ENCODE measurements at regions not wholly inside any gene's neighbourhood (a gene's known extent, or its start where the extent isn't known, plus 50 kb on each side); places are given as distances from the start of the nearest gene placed in this dataset.

GRCh38 chr5:126143622-126144021, 279.6 kb upstream of the GRAMD2B start:
- no peaks in the 10 kb centered on the region for H3K36me3 ChIP-seq (replicated peaks in 1 of 2; ENCODE audit: control insufficient read depth in 1 of 2, insufficient read depth in 2 of 2, low read length in 2 of 2)
- ATAC-seq = no peak
- H3K4me3 ChIP-seq (replicated peaks in 1 of 3; ENCODE audit: insufficient read depth in 1 of 3, low read depth in 2 of 3, low read length in 3 of 3) = no peak overlapping the region
- no peak for FAIRE-seq
- no TSS peak for BruUV-seq (replicated peaks)
- no peaks in the 10 kb centered on the region for H3K9me3 ChIP-seq (ENCODE audit: low read length)
- H3K79me2 ChIP-seq (ENCODE audit: insufficient read depth, low read length) = no peaks in the 10 kb centered on the region
- in situ Hi-C loops (cut with HindIII; ENCODE audit: extremely low pct_ligation_motif_present, low pct_unique_long_range_greater_than_20kb) (no loop called here), intact Hi-C loops (cut with micrococcal nuclease; ENCODE audit: unreplicated experiment) (no loop called here)
- DNase-seq (ENCODE audit: low spot score) = no peak
- no peak overlapping the region for H3K27ac ChIP-seq (ENCODE audit: extremely low read length, insufficient read depth, low read length)
- no peaks in the 10 kb centered on the region for H3K4me1 ChIP-seq (ENCODE audit: insufficient read depth, low read length)
- H4K20me1 ChIP-seq (ENCODE audit: insufficient read depth, low read length) = no peaks in the 10 kb centered on the region
- no peak overlapping the region for H2AFZ ChIP-seq (ENCODE audit: low read length)
- POLR2A ChIA-PET = no interaction called here
- H3K9ac ChIP-seq (ENCODE audit: insufficient read depth, low read depth, low read length) = no peak overlapping the region
- CTCF ChIA-PET (ENCODE audit: low intra/inter-chr PET ratio, low total read pairs) = no interaction called here
- no peak overlapping the region for H3K4me2 ChIP-seq (ENCODE audit: low read depth, low read length)
- no peaks in the 10 kb centered on the region for H3K27me3 ChIP-seq (ENCODE audit: control insufficient read depth in 1 of 2, insufficient read depth in 2 of 2, low read length in 2 of 2)
- 0% methylated on average over 2 of the region's 2 CpGs for WGBS (ENCODE audit: low lambda C conversion rate)
- no peak for TF ChIP-seq ZNF430 (CRISPR knock-in tag; IDR thresholded peaks at IDR 0.05)
- no peak for TF ChIP-seq RXRB (CRISPR knock-in tag; IDR thresholded peaks at IDR 0.05; ENCODE audit: borderline replicate concordance)
- no peak for TF ChIP-seq HNF1B (CRISPR knock-in tag; IDR thresholded peaks at IDR 0.05)
- no peak for TF ChIP-seq ZNF577 (CRISPR knock-in tag; IDR thresholded peaks at IDR 0.05; ENCODE audit: borderline replicate concordance, low read depth)
- TF ChIP-seq ZKSCAN1 (IDR thresholded peaks at IDR 0.05; ENCODE audit: low read length) = no peak
- TF ChIP-seq FOXM1 (CRISPR knock-in tag; IDR thresholded peaks at IDR 0.05) = no peak
- TF ChIP-seq PRMT3 (CRISPR knock-in tag; IDR thresholded peaks at IDR 0.05; ENCODE audit: borderline replicate concordance, low read depth) = no peak
- TF ChIP-seq LRRFIP1 (CRISPR knock-in tag; conservative IDR thresholded peaks at IDR 0.05) = no peak
- TF ChIP-seq TAF1 (CRISPR knock-in tag; IDR thresholded peaks at IDR 0.05) = no peak
- TF ChIP-seq ZNF672 (CRISPR knock-in tag; IDR thresholded peaks at IDR 0.05) = no peak
- TF ChIP-seq RERE (CRISPR knock-in tag; IDR thresholded peaks at IDR 0.05; ENCODE audit: low read depth) = no peak
- no peak for TF ChIP-seq ZNF670 (CRISPR knock-in tag; IDR thresholded peaks at IDR 0.05; ENCODE audit: borderline replicate concordance)
- no peak for TF ChIP-seq AHR (CRISPR knock-in tag; IDR thresholded peaks at IDR 0.05)
- TF ChIP-seq SPEN (CRISPR knock-in tag; IDR thresholded peaks at IDR 0.05; ENCODE audit: low read depth) = no peak
- TF ChIP-seq NFE2 (CRISPR knock-in tag; IDR thresholded peaks at IDR 0.05) = no peak

All from HepG2 (cell line).